ENCODE measurements at regions not wholly inside any gene's neighbourhood (a gene's known extent, or its start where the extent isn't known, plus 50 kb on each side); places are given as distances from the start of the nearest gene placed in this dataset.

DNA sequence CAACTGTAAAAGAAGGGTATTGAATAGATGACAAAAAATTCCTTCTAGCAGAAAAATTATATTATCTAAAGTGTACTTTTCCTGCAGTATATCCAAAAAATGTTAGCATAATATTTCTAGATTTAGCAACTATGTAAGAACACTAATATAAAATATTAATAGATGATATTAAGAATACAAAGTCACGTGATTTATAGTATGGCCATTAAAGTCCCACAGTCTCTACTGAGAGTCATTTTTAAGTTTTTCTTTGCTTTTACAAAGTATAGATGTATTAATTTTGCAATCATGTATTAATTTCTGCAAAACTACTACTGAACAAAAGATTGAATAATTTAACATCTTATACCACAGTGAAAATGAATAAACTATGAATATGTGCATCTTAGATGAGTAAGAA lies 94.9 kb downstream of the ZWINT start:
- TF ChIP-seq, protein P1, sequence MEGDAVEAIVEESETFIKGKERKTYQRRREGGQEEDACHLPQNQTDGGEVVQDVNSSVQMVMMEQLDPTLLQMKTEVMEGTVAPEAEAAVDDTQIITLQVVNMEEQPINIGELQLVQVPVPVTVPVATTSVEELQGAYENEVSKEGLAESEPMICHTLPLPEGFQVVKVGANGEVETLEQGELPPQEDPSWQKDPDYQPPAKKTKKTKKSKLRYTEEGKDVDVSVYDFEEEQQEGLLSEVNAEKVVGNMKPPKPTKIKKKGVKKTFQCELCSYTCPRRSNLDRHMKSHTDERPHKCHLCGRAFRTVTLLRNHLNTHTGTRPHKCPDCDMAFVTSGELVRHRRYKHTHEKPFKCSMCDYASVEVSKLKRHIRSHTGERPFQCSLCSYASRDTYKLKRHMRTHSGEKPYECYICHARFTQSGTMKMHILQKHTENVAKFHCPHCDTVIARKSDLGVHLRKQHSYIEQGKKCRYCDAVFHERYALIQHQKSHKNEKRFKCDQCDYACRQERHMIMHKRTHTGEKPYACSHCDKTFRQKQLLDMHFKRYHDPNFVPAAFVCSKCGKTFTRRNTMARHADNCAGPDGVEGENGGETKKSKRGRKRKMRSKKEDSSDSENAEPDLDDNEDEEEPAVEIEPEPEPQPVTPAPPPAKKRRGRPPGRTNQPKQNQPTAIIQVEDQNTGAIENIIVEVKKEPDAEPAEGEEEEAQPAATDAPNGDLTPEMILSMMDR (IDR thresholded peaks at IDR 0.05; ENCODE audit: low read depth, low read length), result no peak
- no peak overlapping the region for H3K4me3 ChIP-seq (replicated peaks in 1 of 2; ENCODE audit: low read depth in 2 of 2, low read length in 2 of 2)
- DNase-seq (ENCODE audit: low read depth in 2 of 2), result no peak

DNA sequence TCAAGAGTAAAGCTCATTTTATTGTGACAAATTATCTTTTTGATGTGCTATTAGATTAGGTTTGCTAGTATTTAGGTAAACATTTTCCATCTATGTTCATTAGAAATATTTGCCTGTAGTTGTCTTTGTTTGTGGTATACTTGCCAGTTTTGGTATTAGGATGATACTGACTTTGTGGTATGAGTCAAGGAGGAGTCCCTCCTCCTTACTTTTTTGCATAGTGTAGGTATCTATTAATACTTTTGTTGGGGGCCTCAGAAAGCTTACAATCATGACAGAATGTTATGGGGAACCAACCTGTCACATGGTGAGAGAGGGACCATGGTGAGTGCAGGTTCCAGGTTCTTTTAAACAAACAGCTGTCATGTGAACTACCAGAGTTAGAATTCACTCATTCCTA lies 102.1 kb downstream of the ZWINT start:
- TF ChIP-seq, protein P1 (IDR thresholded peaks at IDR 0.05; ENCODE audit: low read depth, low read length), result no peak
- no peak overlapping the region for H3K4me3 ChIP-seq (replicated peaks in 1 of 2; ENCODE audit: low read depth in 2 of 2, low read length in 2 of 2)
- no peak for DNase-seq (ENCODE audit: low read depth in 2 of 2)

DNA sequence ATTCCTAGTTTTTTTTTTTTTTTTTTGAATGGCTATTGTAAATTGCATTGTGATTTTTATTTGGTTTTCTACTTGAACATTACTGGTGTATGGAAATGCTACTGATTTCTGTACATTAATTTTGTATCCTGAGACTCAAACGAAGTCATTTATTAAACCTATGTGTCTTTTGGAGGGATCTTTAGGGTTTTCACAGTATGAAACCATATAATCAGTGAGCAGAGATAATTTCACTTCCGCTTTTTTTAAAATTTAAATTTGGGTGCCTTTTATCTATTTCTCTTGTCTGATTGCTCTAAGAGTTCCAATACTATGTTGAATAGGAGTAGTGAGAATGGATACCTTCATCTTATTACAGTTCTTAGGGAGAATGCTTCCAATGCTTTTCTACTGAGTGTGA lies 102.7 kb downstream of the ZWINT start:
- TF ChIP-seq, protein P1 (IDR thresholded peaks at IDR 0.05; ENCODE audit: low read depth, low read length), result no peak
- DNase-seq (ENCODE audit: low read depth in 2 of 2), result no peak
- no peak overlapping the region for H3K4me3 ChIP-seq (replicated peaks in 1 of 2; ENCODE audit: low read depth in 2 of 2, low read length in 2 of 2)

DNA sequence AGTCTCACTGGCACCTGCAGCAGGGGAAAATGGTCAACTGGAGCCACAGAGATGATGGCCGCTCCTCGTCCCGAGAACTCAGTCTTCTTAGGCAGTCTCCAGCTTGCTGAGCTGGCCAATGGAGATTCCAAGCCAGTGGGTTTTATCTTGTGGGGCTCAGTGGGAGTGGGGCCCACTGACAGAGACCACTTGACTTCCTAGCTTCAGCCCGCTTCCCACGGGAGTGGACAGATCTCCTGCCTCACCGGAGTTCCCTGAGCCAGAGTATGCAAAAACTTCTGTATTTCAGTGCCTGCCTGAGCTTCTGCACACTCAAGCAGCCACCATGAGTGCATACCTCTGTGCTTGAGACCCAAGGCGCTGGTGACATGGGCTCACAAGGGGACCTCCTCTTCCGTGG lies 105.8 kb downstream of the ZWINT start:
- DNase-seq (ENCODE audit: low read depth in 2 of 2), result no peak
- H3K4me3 ChIP-seq (replicated peaks in 1 of 2; ENCODE audit: low read depth in 2 of 2, low read length in 2 of 2), result no peak overlapping the region
- TF ChIP-seq, protein P1 (IDR thresholded peaks at IDR 0.05; ENCODE audit: low read depth, low read length), result no peak

DNA sequence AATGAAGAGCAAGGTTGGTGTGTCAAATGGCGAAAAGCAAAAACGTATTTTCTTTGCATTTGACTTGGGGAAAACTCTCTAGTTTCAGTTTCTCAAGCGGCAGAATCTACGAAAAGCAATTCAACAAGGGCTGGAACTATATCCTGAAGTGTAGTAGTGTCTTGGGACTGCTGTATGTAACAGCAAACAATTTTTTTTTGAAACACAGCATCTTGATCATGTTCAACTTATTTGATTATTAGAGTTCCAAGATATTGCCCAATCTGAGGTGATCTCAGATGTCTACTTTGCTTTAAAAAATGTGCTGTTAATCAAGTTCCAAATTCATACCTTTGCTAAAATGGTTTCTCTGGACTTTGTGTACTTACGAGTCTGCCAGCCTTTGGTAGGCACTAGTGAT lies 120.6 kb downstream of the ZWINT start:
- TF ChIP-seq, protein P1 (IDR thresholded peaks at IDR 0.05; ENCODE audit: low read depth, low read length), result no peak
- DNase-seq (ENCODE audit: low read depth in 2 of 2), result no peak
- no peak overlapping the region for H3K4me3 ChIP-seq (replicated peaks in 1 of 2; ENCODE audit: low read depth in 2 of 2, low read length in 2 of 2)

DNA sequence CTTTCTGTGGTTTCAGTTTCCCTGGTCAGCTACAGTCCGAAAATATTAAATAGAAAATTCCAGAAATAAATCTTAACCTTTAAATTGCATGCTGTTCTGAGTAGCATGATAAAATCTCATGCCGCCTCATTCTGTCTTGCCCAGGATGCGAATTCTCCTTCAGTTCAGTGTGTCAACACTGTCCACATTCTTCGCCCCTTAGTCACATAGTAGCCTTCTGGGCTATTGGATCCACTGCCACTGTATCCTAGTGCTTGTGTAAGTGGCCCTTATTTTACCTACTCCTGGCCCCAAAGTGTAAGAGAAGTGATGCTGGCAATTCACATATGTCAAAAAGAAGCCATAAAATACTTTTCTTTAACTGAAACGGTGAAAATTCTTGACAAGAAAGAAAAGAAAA lies 129.6 kb downstream of the ZWINT start:
- TF ChIP-seq, protein P1 (IDR thresholded peaks at IDR 0.05; ENCODE audit: low read depth, low read length), result no peak
- no peak for DNase-seq (ENCODE audit: low read depth in 2 of 2)
- no peak overlapping the region for H3K4me3 ChIP-seq (replicated peaks in 1 of 2; ENCODE audit: low read depth in 2 of 2, low read length in 2 of 2)

DNA sequence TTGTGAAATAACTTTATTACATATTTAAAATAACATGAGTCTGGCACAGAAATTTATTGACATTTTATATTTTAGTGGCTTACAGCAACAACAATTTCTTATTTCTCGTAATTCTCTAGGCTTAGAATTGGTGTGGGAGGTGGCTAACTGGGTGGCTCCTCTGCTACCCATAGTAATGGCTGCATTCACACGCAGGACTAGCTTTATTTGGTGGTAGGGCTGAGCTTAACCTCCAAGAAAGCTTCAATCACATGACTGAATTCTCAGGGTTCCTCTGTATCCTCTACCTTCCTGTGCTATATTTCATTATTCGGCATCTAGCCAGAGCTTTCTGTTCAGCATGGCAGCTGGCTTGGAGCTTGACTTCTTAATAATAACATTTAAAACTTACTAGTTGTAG lies 138.8 kb downstream of the ZWINT start:
- no peak overlapping the region for H3K4me3 ChIP-seq (replicated peaks in 1 of 2; ENCODE audit: low read depth in 2 of 2, low read length in 2 of 2)

More for the DNA sequence above, 138.8 kb downstream of the ZWINT start:
- TF ChIP-seq, protein P1 (IDR thresholded peaks at IDR 0.05; ENCODE audit: low read depth, low read length), result no peak
- no peak for DNase-seq (ENCODE audit: low read depth in 2 of 2)

Measured in cardiac fibroblast (primary cell).